Tibial nerve (tissue), 4 donors: ENCODE measurements at regions not wholly inside any gene's neighbourhood (a gene's known extent, or its start where the extent isn't known, plus 50 kb on each side); places are given as distances from the start of the nearest gene placed in this dataset.

Source experiments
- CTCF ChIP-seq, 5 experiments: fragments of 200-600 bp in 3 of 5; fragments of 450-650 bp in 2 of 5; sonication (generic) in 3 of 5; IDR thresholded peaks; one replicate each; pipeline ENCODE4 v1.5.1; 2016 to 2019; ENCODE audit warnings: antibody characterized with exemption in 5 of 5, mild to moderate bottlenecking in 3 of 5, moderate library complexity in 2 of 5
- EP300 ChIP-seq, 2 donors: sonication (generic); formaldehyde crosslinking; IDR thresholded peaks; one replicate each; pipeline ENCODE4 v1.6.1; 2017; ENCODE audit warnings: antibody characterized with exemption in 2 of 2, mild to moderate bottlenecking in 1 of 2

- no peak for TF ChIP-seq CTCF (IDR thresholded peaks at IDR 0.05)
- TF ChIP-seq EP300 (IDR thresholded peaks at IDR 0.05) = no peak
These were observed 140.9 kb downstream of the PMP22 start for GRCh38 chr17:15124264-15124595.
